GM23338 (cell line): ENCODE measurements at regions not wholly inside any gene's neighbourhood (a gene's known extent, or its start where the extent isn't known, plus 50 kb on each side); places are given as distances from the start of the nearest gene placed in this dataset.

ENCODE experiments used
- ATAC-seq: fragments of 200-7000 bp; cut with Tn5 transposase; 3 replicates; pipeline ENCODE4 v1.9.1; 2020
- DNase-seq: peaks from one replicate; pipeline ENCODE4 v3.0.0-alpha.2; 2015; ENCODE audit warnings: low spot score
- H2AFZ ChIP-seq: fragments of 200-600 bp; sonication (generic); 2 replicates; pipeline ENCODE4 v1.8.0; 2016; ENCODE audit warnings: antibody characterized with exemption, mild to moderate bottlenecking, moderate library complexity
- H3F3A ChIP-seq: fragments of 200-600 bp; sonication (generic); replicated peaks from 2 replicates; pipeline ENCODE4 v1.8.0; 2017; ENCODE audit warnings: antibody characterized with exemption, mixed run types, low read depth
- H3K27ac ChIP-seq: fragments of 200-600 bp; sonication (generic); 2 replicates; pipeline ENCODE4 v1.6.1; 2016; ENCODE audit warnings: low read depth
- H3K27me3 ChIP-seq: fragments of 200-600 bp; sonication (generic); 2 replicates; pipeline ENCODE4 v1.8.0; 2016; ENCODE audit warnings: mild to moderate bottlenecking, mixed run types, moderate library complexity; ENCODE audit not compliant: insufficient read depth
- H3K36me3 ChIP-seq: fragments of 200-600 bp; sonication (generic); 2 replicates; pipeline ENCODE4 v1.8.0; 2016; ENCODE audit warnings: mild to moderate bottlenecking; ENCODE audit not compliant: insufficient read depth
- H3K4me1 ChIP-seq: fragments of 200-600 bp; sonication (generic); 2 replicates; pipeline ENCODE4 v1.8.0; 2016; ENCODE audit warnings: mild to moderate bottlenecking, moderate library complexity; ENCODE audit not compliant: insufficient read depth
- H3K4me2 ChIP-seq: fragments of 200-600 bp; sonication (generic); 2 replicates; pipeline ENCODE4 v1.7.1; 2017; ENCODE audit warnings: mixed run types
- H3K4me3 ChIP-seq: fragments of 200-600 bp; sonication (generic); 2 replicates; pipeline ENCODE4 v1.6.1; 2016; ENCODE audit warnings: mixed run types
- H3K79me2 ChIP-seq: fragments of 200-600 bp; sonication (generic); replicated peaks from 2 replicates; pipeline ENCODE4 v1.8.0; 2017; ENCODE audit warnings: mild to moderate bottlenecking; ENCODE audit not compliant: insufficient read depth
- H3K9me2 ChIP-seq: fragments of 200-600 bp; sonication (generic); 2 replicates; pipeline ENCODE4 v1.8.0; 2017; ENCODE audit not compliant: insufficient read depth
- H4K20me1 ChIP-seq: fragments of 200-600 bp; sonication (generic); replicated peaks from 2 replicates; pipeline ENCODE4 v1.8.0; 2017; ENCODE audit warnings: mild to moderate bottlenecking; ENCODE audit not compliant: insufficient read depth
- H3K27ac Mint-ChIP-seq: 2 replicates; pipeline ENCODE4 v1.8.0; 2020; ENCODE audit warnings: inconsistent platforms, mild to moderate bottlenecking, moderate library complexity, mixed read lengths
- H3K27me3 Mint-ChIP-seq: 3 replicates; pipeline ENCODE4 v1.8.0; 2022; ENCODE audit warnings: low read depth, mild to moderate bottlenecking, moderate library complexity, mixed read lengths, inconsistent platforms; ENCODE audit not compliant: insufficient read depth, poor library complexity
- H3K36me3 Mint-ChIP-seq: 3 replicates; pipeline ENCODE4 v1.8.0; 2021; ENCODE audit warnings: low read depth, mild to moderate bottlenecking, inconsistent platforms, moderate library complexity, mixed read lengths
- H3K4me1 Mint-ChIP-seq: 3 replicates; pipeline ENCODE4 v1.8.0; 2020; ENCODE audit warnings: mild to moderate bottlenecking, inconsistent platforms, mixed read lengths
- H3K4me3 Mint-ChIP-seq: 3 replicates; pipeline ENCODE4 v1.8.0; 2021; ENCODE audit warnings: moderate library complexity, mild to moderate bottlenecking, inconsistent platforms, mixed read lengths
- H3K9me3 Mint-ChIP-seq: 3 replicates; pipeline ENCODE4 v1.8.0; 2020; ENCODE audit warnings: moderate library complexity, mild to moderate bottlenecking, inconsistent platforms, mixed read lengths
- CREB1 ChIP-seq: fragments of 250-450 bp; sonication (Bioruptor Pico); IDR thresholded peaks from 2 replicates; pipeline ENCODE4 v1.5.0; 2020; ENCODE audit warnings: low read depth, mild to moderate bottlenecking, moderate library complexity
- ETS1 ChIP-seq: IDR thresholded peaks from 2 replicates; pipeline ENCODE4 v1.6.1; 2016; ENCODE audit warnings: antibody characterized with exemption
- NANOG ChIP-seq: IDR thresholded peaks from 2 replicates; pipeline ENCODE4 v1.6.1; 2016; ENCODE audit warnings: antibody characterized with exemption, borderline replicate concordance
- REST ChIP-seq: IDR thresholded peaks from one replicate; pipeline ENCODE4 v1.6.1; 2018; ENCODE audit warnings: antibody characterized with exemption; ENCODE audit not compliant: unreplicated experiment
- STAT1 ChIP-seq: IDR thresholded peaks from one replicate; pipeline ENCODE4 v1.6.1; 2016; ENCODE audit warnings: antibody characterized with exemption; ENCODE audit not compliant: unreplicated experiment
- TF ChIP-seq, protein P1 (sequence below), 2 experiments: fragments of 200-600 bp in 1 of 2; sonication (generic) in 1 of 2; conservative IDR thresholded peaks; 2 replicates each; pipeline versions ENCODE4 v1.5.1 to v1.6.1; 2016 to 2017; ENCODE audit warnings: antibody characterized with exemption in 2 of 2, low read depth in 2 of 2, mild to moderate bottlenecking in 2 of 2, moderate library complexity in 1 of 2
- TF ChIP-seq, protein P2 (sequence below): fragments of 250-450 bp; sonication (Bioruptor Pico); IDR thresholded peaks from 2 replicates; pipeline ENCODE4 v1.5.0; 2020; ENCODE audit warnings: mild to moderate bottlenecking, moderate library complexity

GRCh38 chr6:141041596-141042087 lies 1091.1 kb upstream of the GJE1 start (continued):
- TF ChIP-seq ETS1 (no peak), NANOG (no peak), CREB1 (CRISPR knock-in tag) (no peak), REST (no peak)
- TF ChIP-seq, protein P1, sequence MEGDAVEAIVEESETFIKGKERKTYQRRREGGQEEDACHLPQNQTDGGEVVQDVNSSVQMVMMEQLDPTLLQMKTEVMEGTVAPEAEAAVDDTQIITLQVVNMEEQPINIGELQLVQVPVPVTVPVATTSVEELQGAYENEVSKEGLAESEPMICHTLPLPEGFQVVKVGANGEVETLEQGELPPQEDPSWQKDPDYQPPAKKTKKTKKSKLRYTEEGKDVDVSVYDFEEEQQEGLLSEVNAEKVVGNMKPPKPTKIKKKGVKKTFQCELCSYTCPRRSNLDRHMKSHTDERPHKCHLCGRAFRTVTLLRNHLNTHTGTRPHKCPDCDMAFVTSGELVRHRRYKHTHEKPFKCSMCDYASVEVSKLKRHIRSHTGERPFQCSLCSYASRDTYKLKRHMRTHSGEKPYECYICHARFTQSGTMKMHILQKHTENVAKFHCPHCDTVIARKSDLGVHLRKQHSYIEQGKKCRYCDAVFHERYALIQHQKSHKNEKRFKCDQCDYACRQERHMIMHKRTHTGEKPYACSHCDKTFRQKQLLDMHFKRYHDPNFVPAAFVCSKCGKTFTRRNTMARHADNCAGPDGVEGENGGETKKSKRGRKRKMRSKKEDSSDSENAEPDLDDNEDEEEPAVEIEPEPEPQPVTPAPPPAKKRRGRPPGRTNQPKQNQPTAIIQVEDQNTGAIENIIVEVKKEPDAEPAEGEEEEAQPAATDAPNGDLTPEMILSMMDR (conservative IDR thresholded peaks at IDR 0.05; ENCODE audit: low read depth in 2 of 2) = no peak

DNA sequence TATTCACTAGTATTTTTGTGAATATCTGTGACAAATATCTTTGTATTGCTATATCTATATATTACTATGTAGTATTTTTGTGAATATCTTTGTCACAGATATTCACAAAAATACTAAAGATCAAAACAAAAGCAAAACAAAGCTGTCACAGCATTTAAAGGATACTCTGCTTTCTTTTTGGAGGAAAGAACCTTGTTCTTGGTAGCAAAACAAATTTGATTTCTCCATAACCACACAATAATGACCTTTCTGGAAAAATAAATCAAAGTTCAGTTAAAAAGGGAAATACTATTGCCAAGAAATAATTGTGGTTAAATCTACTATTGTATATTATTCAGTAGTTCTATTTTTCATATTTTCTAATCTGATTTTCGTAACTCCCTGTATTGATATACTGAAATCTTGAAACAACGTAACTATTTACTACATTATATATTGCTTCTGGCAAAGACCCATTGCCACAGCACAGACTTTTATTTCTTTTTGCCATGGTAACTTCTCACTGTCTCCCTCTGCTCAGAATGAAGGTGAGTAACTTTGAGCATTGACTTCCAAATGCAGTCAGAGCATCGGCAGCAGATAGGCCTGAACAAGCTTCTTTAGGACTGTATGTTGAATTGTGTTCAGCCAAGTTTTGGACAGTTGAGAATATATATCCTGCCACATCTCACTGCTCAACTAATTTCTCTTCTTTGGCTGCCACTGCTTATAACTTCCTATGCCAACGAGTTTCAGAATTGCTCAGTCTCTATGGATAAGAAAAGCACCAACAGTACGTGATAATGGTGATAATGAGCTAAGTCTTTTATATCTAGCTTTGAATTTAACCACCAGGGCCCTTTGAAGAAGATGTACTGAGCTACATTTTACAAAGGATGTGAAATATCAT lies 1097.2 kb upstream of the GJE1 start:
- Histone ChIP-seq H3K4me3 (no peak overlapping the region), H3K4me2 (no peak overlapping the region), H3F3A (no peaks in the 10 kb centered on the region), H3K27ac (no peak overlapping the region), H3K9me2 (no peaks in the 10 kb centered on the region), H3K4me1 (no peaks in the 10 kb centered on the region), H4K20me1 (no peaks in the 10 kb centered on the region), H3K36me3 (no peaks in the 10 kb centered on the region), H3K79me2 (no peaks in the 10 kb centered on the region), H3K27me3 (no peaks in the 10 kb centered on the region), H2AFZ (peak overlapping the region; percentile 78)
- Mint-ChIP-seq H3K9me3 (peaks cover 5% of the 10 kb centered on the region), H3K27me3 (no peaks in the 10 kb centered on the region), H3K27ac (no peak overlapping the region), H3K4me3 (no peak overlapping the region), H3K4me1 (no peaks in the 10 kb centered on the region), H3K36me3 (peaks cover 6% of the 10 kb centered on the region; the same call in 2 of the 3 replicates)
- TF ChIP-seq CREB1 (CRISPR knock-in tag) (no peak), STAT1 (no peak)
- TF ChIP-seq, protein P2, sequence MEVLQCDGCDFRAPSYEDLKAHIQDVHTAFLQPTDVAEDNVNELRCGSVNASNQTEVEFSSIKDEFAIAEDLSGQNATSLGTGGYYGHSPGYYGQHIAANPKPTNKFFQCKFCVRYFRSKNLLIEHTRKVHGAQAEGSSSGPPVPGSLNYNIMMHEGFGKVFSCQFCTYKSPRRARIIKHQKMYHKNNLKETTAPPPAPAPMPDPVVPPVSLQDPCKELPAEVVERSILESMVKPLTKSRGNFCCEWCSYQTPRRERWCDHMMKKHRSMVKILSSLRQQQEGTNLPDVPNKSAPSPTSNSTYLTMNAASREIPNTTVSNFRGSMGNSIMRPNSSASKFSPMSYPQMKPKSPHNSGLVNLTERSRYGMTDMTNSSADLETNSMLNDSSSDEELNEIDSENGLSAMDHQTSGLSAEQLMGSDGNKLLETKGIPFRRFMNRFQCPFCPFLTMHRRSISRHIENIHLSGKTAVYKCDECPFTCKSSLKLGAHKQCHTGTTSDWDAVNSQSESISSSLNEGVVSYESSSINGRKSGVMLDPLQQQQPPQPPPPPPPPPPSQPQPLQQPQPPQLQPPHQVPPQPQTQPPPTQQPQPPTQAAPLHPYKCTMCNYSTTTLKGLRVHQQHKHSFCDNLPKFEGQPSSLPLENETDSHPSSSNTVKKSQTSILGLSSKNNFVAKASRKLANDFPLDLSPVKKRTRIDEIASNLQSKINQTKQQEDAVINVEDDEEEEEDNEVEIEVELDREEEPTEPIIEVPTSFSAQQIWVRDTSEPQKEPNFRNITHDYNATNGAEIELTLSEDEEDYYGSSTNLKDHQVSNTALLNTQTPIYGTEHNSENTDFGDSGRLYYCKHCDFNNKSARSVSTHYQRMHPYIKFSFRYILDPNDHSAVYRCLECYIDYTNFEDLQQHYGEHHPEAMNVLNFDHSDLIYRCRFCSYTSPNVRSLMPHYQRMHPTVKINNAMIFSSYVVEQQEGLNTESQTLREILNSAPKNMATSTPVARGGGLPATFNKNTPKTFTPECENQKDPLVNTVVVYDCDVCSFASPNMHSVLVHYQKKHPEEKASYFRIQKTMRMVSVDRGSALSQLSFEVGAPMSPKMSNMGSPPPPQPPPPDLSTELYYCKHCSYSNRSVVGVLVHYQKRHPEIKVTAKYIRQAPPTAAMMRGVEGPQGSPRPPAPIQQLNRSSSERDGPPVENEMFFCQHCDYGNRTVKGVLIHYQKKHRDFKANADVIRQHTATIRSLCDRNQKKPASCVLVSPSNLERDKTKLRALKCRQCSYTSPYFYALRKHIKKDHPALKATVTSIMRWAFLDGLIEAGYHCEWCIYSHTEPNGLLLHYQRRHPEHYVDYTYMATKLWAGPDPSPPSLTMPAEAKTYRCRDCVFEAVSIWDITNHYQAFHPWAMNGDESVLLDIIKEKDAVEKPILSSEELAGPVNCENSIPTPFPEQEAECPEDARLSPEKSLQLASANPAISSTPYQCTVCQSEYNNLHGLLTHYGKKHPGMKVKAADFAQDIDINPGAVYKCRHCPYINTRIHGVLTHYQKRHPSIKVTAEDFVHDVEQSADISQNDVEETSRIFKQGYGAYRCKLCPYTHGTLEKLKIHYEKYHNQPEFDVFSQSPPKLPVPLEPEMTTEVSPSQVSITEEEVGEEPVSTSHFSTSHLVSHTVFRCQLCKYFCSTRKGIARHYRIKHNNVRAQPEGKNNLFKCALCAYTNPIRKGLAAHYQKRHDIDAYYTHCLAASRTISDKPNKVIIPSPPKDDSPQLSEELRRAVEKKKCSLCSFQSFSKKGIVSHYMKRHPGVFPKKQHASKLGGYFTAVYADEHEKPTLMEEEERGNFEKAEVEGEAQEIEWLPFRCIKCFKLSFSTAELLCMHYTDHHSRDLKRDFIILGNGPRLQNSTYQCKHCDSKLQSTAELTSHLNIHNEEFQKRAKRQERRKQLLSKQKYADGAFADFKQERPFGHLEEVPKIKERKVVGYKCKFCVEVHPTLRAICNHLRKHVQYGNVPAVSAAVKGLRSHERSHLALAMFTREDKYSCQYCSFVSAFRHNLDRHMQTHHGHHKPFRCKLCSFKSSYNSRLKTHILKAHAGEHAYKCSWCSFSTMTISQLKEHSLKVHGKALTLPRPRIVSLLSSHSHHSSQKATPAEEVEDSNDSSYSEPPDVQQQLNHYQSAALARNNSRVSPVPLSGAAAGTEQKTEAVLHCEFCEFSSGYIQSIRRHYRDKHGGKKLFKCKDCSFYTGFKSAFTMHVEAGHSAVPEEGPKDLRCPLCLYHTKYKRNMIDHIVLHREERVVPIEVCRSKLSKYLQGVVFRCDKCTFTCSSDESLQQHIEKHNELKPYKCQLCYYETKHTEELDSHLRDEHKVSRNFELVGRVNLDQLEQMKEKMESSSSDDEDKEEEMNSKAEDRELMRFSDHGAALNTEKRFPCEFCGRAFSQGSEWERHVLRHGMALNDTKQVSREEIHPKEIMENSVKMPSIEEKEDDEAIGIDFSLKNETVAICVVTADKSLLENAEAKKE (CRISPR knock-in tag) = no peak
- ATAC-seq (no peak), DNase-seq (no peak)
